Body of pancreas (tissue), 4 donors: ENCODE measurements at regions not wholly inside any gene's neighbourhood (a gene's known extent, or its start where the extent isn't known, plus 50 kb on each side); places are given as distances from the start of the nearest gene placed in this dataset.

Experiments
- POLR2A ChIP-seq, 3 donors: fragments of 450-650 bp; IDR thresholded peaks; one replicate each; pipeline ENCODE4 v1.6.1; 2016; ENCODE audit warnings: antibody characterized with exemption in 3 of 3, mild to moderate bottlenecking in 2 of 3
- TF ChIP-seq, protein P1 (sequence below), 7 experiments: fragments of 450-650 bp in 4 of 7; fragments of 200-600 bp in 3 of 7; sonication (generic) in 3 of 7; IDR thresholded peaks; one replicate each; pipeline ENCODE4 v1.5.1; 2016 to 2019; ENCODE audit warnings: antibody characterized with exemption in 7 of 7

DNA sequence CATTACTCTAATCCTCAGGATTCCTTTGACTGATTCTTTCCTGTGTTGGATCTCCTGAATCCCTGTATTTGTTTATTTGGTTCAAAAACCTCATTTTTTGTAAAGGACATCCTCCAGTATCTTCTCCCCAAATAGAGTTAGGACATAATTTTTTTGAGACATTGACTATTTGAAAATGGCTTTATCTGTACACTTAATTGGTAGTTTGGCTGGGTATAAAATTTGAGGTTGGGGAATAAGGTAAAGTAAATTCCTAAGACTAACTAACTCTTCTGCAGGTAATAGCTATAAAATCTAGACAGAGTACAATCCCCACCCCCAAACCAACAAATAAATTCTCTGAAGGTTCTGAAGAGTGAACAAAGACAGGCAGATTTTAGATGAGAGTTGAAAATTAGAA is 114.4 kb downstream of the CTTN start:
- TF ChIP-seq, protein P1, sequence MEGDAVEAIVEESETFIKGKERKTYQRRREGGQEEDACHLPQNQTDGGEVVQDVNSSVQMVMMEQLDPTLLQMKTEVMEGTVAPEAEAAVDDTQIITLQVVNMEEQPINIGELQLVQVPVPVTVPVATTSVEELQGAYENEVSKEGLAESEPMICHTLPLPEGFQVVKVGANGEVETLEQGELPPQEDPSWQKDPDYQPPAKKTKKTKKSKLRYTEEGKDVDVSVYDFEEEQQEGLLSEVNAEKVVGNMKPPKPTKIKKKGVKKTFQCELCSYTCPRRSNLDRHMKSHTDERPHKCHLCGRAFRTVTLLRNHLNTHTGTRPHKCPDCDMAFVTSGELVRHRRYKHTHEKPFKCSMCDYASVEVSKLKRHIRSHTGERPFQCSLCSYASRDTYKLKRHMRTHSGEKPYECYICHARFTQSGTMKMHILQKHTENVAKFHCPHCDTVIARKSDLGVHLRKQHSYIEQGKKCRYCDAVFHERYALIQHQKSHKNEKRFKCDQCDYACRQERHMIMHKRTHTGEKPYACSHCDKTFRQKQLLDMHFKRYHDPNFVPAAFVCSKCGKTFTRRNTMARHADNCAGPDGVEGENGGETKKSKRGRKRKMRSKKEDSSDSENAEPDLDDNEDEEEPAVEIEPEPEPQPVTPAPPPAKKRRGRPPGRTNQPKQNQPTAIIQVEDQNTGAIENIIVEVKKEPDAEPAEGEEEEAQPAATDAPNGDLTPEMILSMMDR (IDR thresholded peaks at IDR 0.05) = no peak
- no peak for TF ChIP-seq POLR2A (IDR thresholded peaks at IDR 0.05)
